ENCODE measurements at regions not wholly inside any gene's neighbourhood (a gene's known extent, or its start where the extent isn't known, plus 50 kb on each side); places are given as distances from the start of the nearest gene placed in this dataset.

GRCh38 chr10:84695902-84696301, 367.5 kb downstream of the CCSER2 start (continued):
- no peak for TF ChIP-seq ZNF462 (CRISPR knock-in tag; IDR thresholded peaks at IDR 0.05)

- ATAC-seq (no peak), DNase-seq (ENCODE audit: low spot score) (no peak)
- Histone ChIP-seq H3F3A (replicated peaks; ENCODE audit: low read depth) (no peaks in the 10 kb centered on the region), H3K4me3 (no peak overlapping the region), H3K36me3 (ENCODE audit: insufficient read depth) (no peaks in the 10 kb centered on the region), H2AFZ (no peak overlapping the region), H3K27me3 (ENCODE audit: insufficient read depth) (no peaks in the 10 kb centered on the region), H3K79me2 (replicated peaks; ENCODE audit: insufficient read depth) (no peaks in the 10 kb centered on the region), H3K4me1 (ENCODE audit: insufficient read depth) (no peaks in the 10 kb centered on the region), H3K27ac (ENCODE audit: low read depth) (no peak overlapping the region), H3K9me2 (ENCODE audit: insufficient read depth) (peaks cover 4% of the 10 kb centered on the region; the same call in 1 of the 2 replicates), H4K20me1 (replicated peaks; ENCODE audit: insufficient read depth) (no peaks in the 10 kb centered on the region), H3K4me2 (no peak overlapping the region)
- Mint-ChIP-seq H3K36me3 (ENCODE audit: low read depth) (no peaks in the 10 kb centered on the region), H3K4me3 (no peak overlapping the region), H3K27me3 (ENCODE audit: insufficient read depth, low read depth, poor library complexity) (peaks cover 5% of the 10 kb centered on the region), H3K4me1 (no peaks in the 10 kb centered on the region; the same call in 2 of the 3 replicates), H3K9me3 (no peaks in the 10 kb centered on the region; the same call in 2 of the 3 replicates), H3K27ac (no peak overlapping the region)
- no peak for TF ChIP-seq ETS1 (IDR thresholded peaks at IDR 0.05)
- TF ChIP-seq REST (IDR thresholded peaks at IDR 0.05; ENCODE audit: unreplicated experiment) = no peak
- TF ChIP-seq STAT1 (IDR thresholded peaks at IDR 0.05; ENCODE audit: unreplicated experiment) = no peak
These were observed 368.2 kb downstream of the CCSER2 start for GRCh38 chr10:84696610-84697009.

Data from GM23338 (cell line).